ENCODE measurements at regions not wholly inside any gene's neighbourhood (a gene's known extent, or its start where the extent isn't known, plus 50 kb on each side); places are given as distances from the start of the nearest gene placed in this dataset.

DNA sequence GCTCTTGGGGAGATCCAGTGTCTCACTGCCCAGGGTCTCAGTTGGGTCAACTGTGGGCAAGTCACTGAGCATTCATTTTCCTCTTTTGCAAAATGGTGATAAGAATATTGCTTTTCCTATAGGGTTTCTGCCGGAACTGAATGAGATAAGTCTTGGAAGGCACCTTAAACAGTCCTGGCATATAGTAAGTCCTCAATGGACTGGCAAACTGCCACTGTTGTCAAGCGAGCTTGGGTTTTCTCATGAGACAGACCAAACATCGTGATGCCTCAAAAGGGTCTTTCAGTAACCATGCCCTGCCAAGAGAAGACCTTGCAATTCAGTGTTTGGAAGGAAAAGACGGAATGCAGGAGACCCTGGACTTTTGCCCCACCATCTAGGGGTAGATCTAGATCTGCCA lies 251.5 kb downstream of the WDR11 start:
- no peak for DNase-seq

DNA sequence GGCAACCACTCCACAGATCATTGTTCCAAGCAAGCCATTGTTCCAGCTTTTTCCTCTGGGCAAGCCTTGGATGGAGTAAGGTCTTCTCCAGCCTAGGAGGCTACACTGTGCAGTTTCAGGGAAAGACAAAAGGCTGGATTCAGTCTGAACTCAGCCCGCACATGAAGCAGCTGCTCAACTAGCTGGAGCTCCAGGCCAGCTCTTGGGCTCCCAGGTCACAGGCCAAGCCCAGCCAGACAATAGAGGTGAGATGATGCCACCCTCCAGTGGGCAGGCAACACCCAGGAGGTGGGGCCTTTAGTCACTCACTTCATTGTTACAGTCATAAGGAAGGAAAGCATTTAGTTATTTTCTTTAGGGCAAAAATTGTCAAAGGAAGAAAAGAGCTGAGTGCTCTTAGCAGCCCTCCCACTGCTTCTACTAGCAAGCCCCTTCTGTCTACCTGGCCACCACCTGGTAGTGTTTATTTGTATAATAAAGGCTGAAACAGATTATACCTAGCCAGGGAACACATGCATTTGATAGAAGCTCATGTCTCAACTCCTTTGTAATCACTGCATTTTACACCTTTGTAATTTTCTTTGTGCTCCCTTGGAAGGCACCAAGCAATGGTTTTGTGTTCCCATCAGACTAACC lies 253.4 kb downstream of the WDR11 start:
- no peak for DNase-seq

DNA sequence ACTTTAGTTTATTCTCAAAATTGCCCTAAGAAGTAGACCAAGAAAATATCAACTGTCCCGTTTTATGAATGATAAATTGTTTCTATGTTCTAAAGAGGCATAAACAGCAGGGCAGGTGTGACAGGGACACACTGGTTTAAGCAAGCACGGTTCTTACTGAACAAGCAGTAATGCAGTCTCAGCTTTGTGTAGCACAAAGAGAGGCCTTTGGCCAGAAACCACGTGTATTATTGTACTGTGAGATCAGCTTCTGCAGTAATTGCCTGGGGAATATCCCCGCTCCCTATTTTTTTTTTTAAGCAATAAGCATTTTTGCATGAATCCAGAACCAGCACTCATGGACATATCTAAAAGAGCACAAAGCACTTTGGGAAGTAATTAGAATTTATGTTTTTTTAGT lies 255.4 kb downstream of the WDR11 start:
- no peak for DNase-seq

DNA sequence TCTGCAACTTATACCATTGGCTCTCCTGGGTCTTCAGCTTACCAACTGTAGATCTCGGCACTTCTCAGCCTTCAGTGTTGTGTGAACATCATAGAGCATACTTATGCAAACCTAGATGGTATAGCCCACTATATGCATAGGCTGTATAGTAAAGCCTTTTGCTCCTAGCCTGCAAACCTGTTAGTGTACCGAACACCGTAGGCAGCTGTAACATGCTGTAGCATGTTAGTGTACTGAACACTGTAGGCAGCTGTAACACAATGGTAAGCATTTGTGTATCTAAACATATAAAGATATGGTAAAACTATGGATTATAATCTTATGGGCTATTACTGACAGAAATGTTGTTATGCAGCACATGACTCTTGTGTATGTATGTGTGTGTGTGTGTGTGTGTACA lies 256.9 kb downstream of the WDR11 start:
- DNase-seq: no peak

DNA sequence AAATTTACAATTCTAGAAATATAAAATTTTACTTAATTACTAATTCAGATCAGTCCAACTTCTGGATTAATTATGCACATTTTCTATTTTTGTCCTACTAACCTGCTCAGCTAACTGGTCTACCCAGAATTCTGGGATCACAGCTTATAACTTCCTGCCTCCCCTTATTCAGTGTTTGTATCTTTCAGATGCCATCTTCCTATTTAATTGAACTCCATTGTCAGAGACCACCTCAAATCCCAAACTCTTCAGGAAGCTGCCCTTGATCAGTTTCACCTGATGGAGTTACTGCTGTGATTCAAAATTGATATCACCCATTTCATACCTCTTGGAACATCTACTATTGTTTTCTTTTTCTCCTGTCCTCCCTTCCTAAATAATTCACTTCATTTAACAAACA lies 259.2 kb downstream of the WDR11 start:
- DNase-seq: no peak

DNA sequence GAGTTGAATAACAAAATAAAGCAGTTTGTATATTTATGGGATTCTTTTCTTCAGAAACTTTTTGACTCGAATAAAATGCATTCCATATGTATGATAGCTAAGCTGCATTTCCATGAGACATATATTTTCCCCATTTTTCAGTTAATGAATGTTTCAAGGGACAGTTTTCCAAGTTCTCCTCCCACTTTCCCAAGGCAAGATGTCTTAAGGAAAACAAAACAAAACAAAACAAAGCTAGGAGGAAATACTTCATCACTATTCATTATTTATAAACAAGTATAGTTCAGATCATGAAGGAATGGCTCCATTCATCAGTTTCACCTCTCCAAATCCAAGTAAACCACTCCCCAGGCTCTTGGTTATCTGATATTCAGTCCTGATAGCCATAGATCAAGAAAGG lies 261.0 kb downstream of the WDR11 start:
- DNase-seq: no peak

DNA sequence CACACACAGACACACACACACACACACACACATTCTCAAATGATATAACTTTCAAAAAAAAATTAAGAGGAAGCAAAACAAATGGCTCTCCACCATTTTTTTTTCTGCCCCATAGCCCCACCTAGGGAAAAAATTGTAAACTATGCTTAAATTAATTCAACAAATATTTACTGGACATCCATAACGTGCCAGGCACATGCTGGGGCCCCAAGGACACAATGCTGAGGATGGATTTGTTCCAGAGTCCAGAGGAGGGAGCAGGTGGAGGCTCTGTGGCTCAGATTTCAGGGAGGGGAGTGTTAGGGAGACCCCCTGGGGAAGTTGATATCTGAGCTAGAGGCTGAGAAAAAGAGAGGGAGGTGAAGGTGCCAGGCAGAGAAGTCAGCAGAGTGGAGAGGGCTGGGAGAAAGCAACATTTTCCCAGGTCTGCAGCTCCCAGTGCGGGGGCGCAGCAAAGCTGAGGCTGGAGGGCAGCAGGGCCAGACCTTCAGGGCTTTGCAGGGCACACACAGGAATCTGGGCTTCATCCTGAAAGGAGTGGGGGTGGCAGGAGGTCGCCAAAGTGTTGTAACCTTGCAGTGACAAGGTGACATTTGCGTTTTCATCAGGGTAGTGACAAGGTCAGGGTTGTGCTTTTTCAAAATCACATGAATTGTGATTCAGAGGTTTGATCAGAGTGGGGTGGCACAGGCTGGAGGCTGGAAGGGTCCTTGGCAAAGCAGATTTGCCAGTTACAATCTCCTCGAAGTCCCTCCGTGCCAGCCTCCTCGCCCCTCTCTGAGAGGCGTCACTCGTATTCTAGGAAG lies 261.6 kb downstream of the WDR11 start:
- no peak for DNase-seq

DNA sequence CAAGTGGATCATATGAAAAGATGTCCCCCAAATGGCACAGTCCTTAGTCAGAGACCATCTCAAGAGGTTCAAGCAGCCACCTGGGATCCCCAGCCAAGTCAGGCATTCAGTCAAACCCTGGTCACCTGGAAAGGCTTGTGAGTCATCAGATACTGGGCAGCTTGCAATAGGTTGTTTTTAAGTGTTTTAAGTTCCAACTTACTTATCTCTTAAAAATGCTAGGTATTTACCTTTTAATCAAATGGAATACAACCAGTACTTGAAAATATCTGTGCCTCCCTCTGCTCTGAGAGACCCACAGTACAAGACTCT lies 262.2 kb downstream of the WDR11 start:
- DNase-seq: no peak

DNA sequence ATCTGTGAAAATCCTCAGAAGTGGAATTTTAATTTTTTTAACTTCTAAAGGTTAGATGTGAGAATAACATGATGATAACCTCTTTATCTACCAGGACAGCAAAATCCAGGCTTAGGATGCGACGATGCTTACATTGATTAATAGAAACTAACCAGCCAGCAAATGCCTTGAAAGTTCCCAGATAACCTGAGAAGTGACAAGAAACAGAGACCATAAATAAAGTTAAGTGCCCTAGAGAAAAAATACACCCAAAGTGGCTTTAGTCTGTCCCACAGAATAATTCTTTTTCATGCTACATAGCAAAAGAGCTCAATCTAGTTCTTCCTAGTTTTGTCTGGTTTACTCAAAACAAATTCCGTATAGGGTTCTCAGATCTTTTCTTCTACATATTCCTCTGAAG lies 262.7 kb downstream of the WDR11 start:
- no peak for DNase-seq

DNA sequence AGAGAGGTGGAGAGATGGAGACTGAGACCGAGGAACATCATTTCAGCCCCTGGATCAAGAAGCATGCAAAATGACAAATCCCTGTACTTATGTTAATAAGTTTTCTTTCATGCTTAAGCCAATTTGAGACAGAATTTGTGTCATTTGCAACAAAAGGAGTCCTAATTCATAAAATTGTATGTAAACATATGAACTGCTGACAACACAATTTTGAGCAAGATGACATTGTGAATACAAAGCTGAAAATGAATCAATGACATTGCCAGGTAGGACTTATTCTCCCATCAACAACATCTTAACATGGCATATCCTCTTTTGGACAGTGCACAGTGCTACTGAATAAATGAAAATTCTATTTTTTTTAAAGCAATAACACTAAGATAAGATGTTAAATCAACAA lies 264.0 kb downstream of the WDR11 start:
- DNase-seq: no peak

DNA sequence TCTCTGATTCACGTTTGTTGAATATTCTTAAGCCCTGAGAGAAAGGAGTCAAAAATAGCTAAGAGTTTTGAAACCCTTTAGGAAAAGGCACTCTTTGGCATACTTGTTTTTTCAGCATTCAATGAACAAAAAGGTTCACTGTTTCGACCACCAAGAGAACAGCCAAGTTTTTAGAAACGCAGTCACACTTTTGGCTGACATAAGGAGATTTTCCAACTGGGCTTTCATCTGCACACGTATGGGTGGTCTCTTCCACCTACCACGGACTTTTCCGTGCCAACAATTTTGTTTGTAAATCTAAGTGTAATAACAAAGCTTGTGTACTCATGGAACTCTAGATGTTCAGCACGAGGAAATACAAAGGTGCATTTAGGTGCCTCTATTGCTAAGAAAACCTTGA lies 270.3 kb downstream of the WDR11 start:
- no peak for DNase-seq

DNA sequence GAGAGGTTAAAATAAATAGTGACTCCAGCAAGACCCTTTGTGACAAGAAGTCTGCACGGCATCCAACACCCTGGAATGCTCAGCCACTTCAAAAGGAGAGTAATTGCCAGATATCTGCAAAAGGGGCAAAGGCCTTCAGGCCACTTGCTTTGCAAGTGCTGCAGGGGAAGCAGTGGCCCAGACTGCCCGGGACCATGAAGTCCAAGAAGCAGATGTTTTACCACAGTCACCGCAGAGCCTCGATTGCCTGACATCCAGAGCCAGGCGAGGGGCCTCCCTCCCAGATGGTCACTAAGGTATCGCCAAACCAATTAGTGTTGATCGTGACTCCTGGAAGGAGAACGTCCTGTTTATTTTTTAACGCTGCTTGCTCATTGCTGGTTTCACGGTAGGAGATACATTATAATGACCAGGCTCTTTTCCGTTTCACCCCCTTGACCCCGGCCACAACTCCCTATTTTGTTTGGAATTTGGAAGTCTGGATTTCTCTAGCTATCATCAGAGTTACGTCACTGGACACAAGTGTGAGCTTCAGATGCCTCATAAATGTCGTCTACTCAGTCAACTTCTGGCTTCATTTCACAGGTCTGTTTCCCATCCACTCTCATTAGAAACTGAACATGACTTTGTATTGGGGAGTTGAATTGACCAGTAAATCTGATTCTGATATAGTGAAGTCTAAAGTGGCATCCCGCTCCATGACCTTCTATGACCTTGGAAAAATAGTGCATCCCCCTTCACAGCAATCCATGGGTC lies 276.2 kb downstream of the WDR11 start:
- DNase-seq: no peak

DNA sequence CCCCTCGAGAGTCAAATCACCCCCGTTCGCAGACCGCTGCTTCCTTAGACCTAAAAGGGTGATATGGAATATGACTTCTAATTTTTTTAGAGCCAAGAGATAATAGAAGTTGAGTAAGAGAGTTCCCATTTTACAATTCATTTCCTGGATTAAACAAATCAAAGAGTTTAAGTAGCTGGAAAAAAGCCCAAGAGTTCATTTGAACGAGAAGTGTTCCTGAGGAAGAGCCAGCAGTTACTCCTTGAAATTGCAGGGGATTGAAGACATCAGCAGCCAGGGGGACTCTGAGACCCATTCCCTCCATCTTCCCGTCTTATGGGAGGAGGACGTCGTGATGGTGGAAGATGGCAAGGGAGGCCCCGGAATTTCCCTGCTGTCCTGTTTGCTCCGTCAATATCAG lies 277.0 kb downstream of the WDR11 start:
- no peak for DNase-seq

DNA sequence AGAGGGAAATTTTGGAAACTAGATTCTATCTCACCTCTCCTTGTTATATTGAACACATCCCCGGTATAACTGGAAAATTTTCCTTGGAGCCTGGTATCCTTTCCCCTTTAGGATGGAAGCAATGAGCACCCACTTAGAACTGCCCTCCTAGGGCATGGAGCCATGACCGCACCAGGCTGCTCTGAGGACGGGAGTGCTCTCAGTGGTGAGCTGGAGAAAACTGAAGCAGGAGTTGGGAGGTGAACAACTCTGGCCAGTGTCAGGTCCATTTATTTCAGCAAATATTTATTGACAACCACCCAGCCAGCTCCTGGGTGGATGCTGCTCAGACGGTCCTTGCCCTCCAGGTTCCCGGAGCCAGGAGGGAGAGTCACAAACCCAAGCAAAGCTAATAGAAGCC lies 278.1 kb downstream of the WDR11 start:
- no peak for DNase-seq

DNA sequence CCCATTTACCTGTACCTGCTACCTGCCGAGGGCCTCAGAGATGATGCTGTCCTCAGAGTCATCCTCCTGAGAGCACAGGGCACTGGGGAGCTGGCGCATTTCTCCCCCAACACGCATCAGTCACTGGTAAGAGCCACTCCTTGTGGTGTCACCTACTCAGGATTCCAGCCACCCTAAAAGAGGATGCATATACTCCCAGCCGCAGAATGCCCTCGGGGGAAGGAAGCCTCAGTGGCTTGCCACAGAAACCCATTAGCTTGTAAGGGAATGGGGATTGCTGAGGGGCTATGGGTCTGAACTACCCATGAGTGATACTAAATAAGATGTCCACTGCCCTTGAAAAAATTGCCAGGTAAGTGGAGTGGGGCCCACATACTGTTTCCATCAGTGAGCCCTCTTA lies 279.2 kb downstream of the WDR11 start:
- DNase-seq: no peak

DNA sequence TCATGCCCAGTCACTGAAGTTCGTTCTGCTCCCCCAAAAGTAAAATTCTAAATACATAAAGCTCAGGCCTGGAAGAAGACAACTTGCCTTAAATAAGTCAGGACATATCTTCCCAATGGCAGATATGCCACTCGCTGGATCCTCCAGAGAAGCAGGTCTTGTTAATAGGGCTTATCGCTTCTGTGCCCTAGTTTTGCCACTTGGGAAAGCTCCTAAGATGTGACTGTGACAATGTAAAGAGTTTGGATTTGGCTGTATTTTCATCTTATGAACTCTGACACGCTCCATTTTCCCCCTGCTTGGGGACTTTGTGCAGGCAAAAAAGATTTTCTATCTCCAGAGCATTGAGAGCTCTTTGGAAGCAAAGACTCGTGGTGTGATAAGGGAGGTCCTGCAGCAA lies 279.9 kb downstream of the WDR11 start:
- DNase-seq: no peak

DNA sequence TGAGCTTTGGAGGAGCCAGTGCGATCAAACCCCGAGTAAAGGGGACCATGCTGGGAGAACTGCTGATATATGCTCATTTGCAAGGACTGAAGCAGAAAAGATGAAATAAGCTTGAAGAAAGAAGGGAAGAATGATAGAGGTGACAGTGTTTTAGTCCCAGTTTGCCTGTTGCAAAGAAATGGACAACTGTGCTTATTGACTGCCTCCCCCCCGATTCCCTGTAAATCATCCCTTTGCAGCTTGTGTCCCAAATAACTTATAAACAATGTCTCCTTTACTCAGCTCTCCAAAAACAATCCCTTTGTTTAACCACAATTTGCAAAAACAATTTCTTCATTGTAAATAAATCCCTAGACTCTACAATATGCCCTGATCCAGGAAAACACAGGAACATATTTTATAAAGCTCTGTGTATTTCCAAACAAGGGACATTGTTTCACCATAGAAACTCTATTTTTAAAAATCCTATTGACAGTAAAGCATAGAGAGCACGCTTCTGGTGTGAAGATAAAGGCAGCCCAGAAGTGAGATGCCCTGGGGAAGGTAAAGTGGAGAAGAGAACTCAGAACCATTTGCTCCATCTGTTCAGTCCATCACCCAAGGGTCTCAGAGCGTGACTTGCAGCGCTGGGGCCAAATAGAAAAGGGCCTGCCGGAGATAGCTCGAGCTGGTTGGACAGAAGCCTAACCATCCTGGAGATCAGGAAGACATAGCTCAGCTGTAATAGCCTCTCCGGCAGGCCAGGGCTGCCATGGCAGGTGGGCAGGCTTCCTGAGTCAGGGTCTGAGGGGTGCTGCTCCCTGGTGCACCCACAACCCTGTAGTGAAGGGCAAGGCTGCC lies 280.5 kb downstream of the WDR11 start:
- DNase-seq: no peak

DNA sequence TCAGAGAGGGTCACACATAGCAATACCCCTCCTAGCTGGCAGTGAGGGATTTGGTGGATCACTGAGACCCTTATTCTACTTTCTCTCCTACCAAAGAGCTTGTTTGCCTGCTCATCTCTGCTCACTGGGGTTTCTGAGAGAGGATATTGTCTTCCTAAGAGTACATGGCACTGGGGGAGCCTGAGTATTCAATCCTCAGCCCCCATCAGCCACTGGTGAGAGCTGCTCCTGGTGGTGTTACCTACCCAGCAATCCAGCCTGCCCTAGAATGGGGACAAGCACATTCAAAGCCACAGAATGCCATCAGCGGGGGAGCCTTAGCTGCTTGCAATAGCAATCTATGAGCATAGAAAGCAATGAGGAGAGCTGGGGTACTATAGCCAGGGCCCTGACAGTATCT lies 281.1 kb downstream of the WDR11 start:
- no peak for DNase-seq

DNA sequence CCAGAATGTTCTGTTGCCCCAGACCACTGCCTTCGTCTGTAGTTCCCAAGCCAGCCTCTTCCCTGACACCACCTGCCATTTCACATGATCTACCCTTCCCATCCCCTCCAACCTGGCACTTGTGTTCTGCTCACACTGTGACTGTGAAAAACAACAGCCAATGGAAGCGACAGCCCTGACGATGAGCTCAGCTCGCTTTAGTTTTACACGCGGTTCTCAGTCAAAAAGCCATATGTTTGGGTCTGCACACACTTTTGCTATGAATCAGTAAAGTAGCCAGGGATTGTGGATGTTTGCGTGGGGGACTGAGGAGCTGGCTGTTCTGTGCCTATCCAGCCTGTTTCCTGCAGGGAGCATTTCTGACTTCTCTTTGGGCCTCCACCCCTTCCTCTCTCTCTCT lies 282.7 kb downstream of the WDR11 start:
- no peak for DNase-seq

DNA sequence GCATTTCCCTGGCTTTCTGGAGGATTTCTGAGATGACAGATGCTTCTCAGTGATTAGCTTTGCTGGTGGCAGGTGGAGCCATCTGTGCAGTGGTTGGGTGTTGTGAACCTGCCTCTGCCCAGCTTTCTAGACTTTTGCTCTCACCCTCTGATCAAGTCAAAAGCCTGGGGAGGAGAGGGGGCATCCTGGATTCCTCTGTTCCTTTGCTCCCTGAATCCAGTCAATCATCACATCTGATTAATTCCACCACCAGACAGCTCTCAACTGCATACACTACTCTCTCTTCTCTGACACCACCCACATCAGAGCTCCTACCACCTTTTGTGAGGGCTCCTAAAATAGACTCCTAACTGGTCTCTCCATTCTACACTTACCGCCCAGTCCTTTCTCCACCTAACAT lies 283.5 kb downstream of the WDR11 start:
- no peak for DNase-seq

DNA sequence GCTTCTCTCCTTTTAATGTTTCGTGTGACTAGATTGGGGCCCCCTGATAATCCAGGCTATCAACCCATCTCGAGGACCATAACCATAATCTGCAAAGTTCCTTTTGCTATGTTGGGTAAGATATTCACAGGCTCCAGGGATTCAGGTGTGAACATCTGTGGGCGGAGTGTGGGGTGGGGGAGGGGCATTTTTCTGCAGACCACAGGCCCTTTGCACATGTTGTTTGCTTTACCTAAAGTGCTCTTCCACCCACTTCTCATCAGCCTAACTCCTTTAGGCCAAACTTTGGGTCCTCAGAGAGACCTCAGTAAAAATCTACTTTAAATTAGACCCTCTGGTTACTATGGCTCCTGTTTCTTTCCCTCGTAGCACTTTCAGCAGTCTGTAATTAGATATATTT lies 284.4 kb downstream of the WDR11 start:
- no peak for DNase-seq

DNA sequence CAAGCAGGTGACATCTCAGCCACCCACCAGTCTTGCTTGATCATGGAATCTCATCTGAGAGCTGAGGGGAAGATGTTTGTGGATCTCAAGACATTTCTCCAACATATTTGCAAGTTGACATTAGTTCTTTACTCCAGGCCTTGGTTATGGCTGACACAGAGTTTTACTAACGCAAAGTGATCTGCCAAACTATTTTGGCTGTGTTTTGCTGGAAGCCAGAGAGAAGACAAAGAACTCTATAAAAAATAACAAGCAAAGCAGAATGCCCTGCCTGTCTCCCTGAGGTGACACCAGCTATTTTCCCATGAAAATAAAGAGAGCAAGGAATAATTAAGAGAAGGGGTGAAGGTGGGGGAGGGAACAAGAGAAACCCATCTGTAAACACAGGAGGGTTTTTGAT lies 286.4 kb downstream of the WDR11 start:
- DNase-seq: no peak

DNA sequence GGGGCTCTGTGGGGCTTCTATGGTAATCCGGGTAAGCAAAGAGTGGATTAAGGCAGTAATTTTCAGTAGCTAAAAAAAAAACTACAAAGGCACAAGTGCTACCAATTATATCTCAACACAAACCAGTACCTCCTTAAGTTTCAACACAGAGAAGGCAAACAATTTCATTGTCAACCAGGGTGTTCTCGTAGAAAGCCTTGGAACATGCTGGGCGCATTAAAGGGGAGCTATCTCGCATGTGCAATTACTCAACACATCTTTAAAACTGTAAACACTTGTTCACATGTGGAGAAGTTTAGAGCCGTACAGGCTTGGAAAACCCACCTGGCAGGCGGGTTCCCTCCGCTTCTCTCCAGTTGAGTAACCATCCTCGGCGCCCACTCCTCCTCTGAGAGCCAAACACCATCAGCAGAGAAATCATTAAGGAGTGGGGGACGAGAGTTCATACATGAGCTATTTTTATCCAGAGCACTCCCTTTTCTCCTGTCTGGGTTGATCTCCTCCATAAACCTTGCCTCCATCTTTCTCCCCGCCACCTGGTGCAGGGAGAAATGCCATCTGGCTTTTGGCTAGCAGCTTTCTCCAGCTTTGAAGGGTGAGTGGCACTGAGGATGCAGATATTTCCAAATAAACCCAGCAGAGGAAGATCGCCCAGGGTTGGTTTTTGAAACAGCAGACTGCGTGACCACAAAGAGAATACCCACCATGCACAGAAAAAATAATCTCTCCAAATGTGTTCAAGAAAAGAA lies 287.1 kb downstream of the WDR11 start:
- DNase-seq: no peak
